ENCODE measurements at regions not wholly inside any gene's neighbourhood (a gene's known extent, or its start where the extent isn't known, plus 50 kb on each side); places are given as distances from the start of the nearest gene placed in this dataset.
"Not testable (repeated sequence)": the region's sequence is repeated elsewhere in the genome, so short reads cannot be mapped to it uniquely, and the experiment has no call there.

- Mint-ChIP-seq H3K4me1 (ENCODE audit: low read depth, unreplicated experiment) (no peaks in the 10 kb centered on the region), H3K9me3 (ENCODE audit: unreplicated experiment) (no peaks in the 10 kb centered on the region), H3K36me3 (ENCODE audit: unreplicated experiment) (peaks cover 12% of the 10 kb centered on the region), H3K4me3 (ENCODE audit: unreplicated experiment) (no peak overlapping the region), H3K27me3 (ENCODE audit: unreplicated experiment) (no peaks in the 10 kb centered on the region), H3K27ac (ENCODE audit: unreplicated experiment) (no peak overlapping the region)
- no peak for DNase-seq
- no peak for TF ChIP-seq CTCF (IDR thresholded peaks at IDR 0.05; ENCODE audit: partially characterized antibody, unreplicated experiment)
Observed at GRCh38 chr5:176754376-176754973, 55.9 kb upstream of the UNC5A start.

DNA sequence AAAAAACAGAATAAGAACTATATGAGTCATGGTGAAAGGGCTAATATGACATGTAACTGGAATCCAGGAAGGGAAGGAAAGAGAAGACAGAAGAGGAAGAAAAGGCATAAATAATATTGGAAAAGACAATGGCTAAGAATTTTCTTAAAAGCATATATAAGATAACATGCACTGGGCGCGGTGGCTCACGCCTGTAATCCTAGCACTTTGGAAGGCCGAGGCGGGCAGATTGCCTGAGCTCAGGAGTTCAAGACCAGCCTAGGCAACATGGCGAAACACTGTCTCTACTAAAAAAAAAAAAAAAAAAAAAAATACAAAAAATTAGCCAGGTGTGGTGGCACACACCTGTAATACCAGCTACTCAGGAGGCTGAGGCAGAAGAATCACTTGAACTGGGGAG is 54.8 kb upstream of the UNC5A start:
- not testable (repeated sequence) for H3K4me3 Mint-ChIP-seq (ENCODE audit: unreplicated experiment); H3K27ac Mint-ChIP-seq (ENCODE audit: unreplicated experiment); DNase-seq; H3K9me3 Mint-ChIP-seq (ENCODE audit: unreplicated experiment); H3K4me1 Mint-ChIP-seq (ENCODE audit: low read depth, unreplicated experiment); H3K27me3 Mint-ChIP-seq (ENCODE audit: unreplicated experiment)
- H3K36me3 Mint-ChIP-seq (ENCODE audit: unreplicated experiment): peaks cover 12% of the 10 kb centered on the region

DNA sequence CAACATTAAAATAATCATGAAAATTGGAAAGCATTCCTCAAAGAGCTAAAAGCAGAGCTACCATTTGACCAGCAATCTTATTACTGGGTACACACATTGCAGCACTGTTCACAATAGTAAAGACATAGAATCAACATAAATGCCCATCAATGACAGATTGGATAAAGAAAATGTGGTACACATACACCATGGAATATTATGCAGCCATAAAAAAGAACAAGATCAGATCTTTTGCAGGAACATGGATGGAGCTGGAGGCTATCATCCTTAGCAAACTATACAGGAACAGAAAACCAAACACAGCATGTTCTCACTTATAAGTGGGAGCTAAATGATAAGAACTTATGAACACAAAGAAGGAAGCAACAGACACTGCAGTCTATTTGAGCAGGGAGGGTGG is 52.8 kb upstream of the UNC5A start:
- not testable (repeated sequence) for H3K27me3 Mint-ChIP-seq (ENCODE audit: unreplicated experiment); H3K27ac Mint-ChIP-seq (ENCODE audit: unreplicated experiment); H3K4me3 Mint-ChIP-seq (ENCODE audit: unreplicated experiment); H3K36me3 Mint-ChIP-seq (ENCODE audit: unreplicated experiment); DNase-seq; H3K4me1 Mint-ChIP-seq (ENCODE audit: low read depth, unreplicated experiment); H3K9me3 Mint-ChIP-seq (ENCODE audit: unreplicated experiment)

Measured in glutamatergic neuron (in vitro differentiated cells).